NCI-H69 (cell line): ENCODE measurements at regions not wholly inside any gene's neighbourhood (a gene's known extent, or its start where the extent isn't known, plus 50 kb on each side); places are given as distances from the start of the nearest gene placed in this dataset.
"Not testable (repeated sequence)": the region's sequence is repeated elsewhere in the genome, so short reads cannot be mapped to it uniquely, and the experiment has no call there.

Experiments used
- DNase-seq: peaks from one replicate; lab custom pipeline; 2025; lab: John Stamatoyannopoulos, UW

- no peak for DNase-seq
Observed at GRCh38 chr6:115441651-115442050, 619.0 kb downstream of the FRK start.

GRCh38 chr6:115415378-115415777 is 645.3 kb downstream of the FRK start:
- DNase-seq: no peak

GRCh38 chr6:115414916-115415315 is 645.8 kb downstream of the FRK start:
- DNase-seq: not testable (repeated sequence)

- DNase-seq: no peak
Observed at GRCh38 chr6:115411756-115412155, 648.9 kb downstream of the FRK start.

- DNase-seq: no peak
Observed at GRCh38 chr6:115404446-115404845, 656.2 kb downstream of the FRK start.

- no peak for DNase-seq
Observed at GRCh38 chr6:115398607-115399006, 662.1 kb downstream of the FRK start.

- no peak for DNase-seq
Observed at GRCh38 chr6:115396112-115396906, 664.4 kb downstream of the FRK start.

GRCh38 chr6:115393821-115394220 is 666.9 kb downstream of the FRK start:
- no peak for DNase-seq

- no peak for DNase-seq
Observed at GRCh38 chr6:115370202-115370601, 690.5 kb downstream of the FRK start.

- DNase-seq: no peak
Observed at GRCh38 chr6:115365783-115366182, 694.9 kb downstream of the FRK start.

GRCh38 chr6:115363379-115363778 is 697.3 kb downstream of the FRK start:
- no peak for DNase-seq

- no peak for DNase-seq
Observed at GRCh38 chr6:115362234-115362633, 698.5 kb downstream of the FRK start.

- DNase-seq: peak; percentile 72
Observed at GRCh38 chr6:115360602-115361325, 699.9 kb downstream of the FRK start.

GRCh38 chr6:115358616-115359015 is 702.1 kb downstream of the FRK start:
- peak; percentile 17 for DNase-seq

- no peak for DNase-seq
Observed at GRCh38 chr6:115356371-115356770, 704.3 kb downstream of the FRK start.

- DNase-seq: no peak
Observed at GRCh38 chr6:115323001-115323400, 737.7 kb downstream of the FRK start.

- DNase-seq: no peak
Observed at GRCh38 chr6:115319823-115320222, 740.9 kb downstream of the FRK start.

- DNase-seq: no peak
Observed at GRCh38 chr6:115310156-115310555, 750.5 kb downstream of the FRK start.

- no peak for DNase-seq
Observed at GRCh38 chr6:115302731-115303130, 758.0 kb downstream of the FRK start.

- DNase-seq: no peak
Observed at GRCh38 chr6:115287467-115287866, 773.2 kb downstream of the FRK start.

GRCh38 chr6:115276881-115277565 is 783.7 kb downstream of the FRK start:
- peak; percentile 32 for DNase-seq

GRCh38 chr6:115272311-115272710 is 788.4 kb downstream of the FRK start:
- no peak for DNase-seq

GRCh38 chr6:115271434-115271833 is 789.3 kb downstream of the FRK start:
- DNase-seq: peak; percentile 67
